Glutamatergic neuron (in vitro differentiated cells): ENCODE measurements at regions not wholly inside any gene's neighbourhood (a gene's known extent, or its start where the extent isn't known, plus 50 kb on each side); places are given as distances from the start of the nearest gene placed in this dataset.

Experiments
- DNase-seq: peaks from one replicate; pipeline ENCODE4 v3.0.0; 2022
- H3K27ac Mint-ChIP-seq: one replicate; pipeline ENCODE4 v1.8.0; 2020; ENCODE audit warnings: mild to moderate bottlenecking, mixed read lengths, inconsistent platforms; ENCODE audit not compliant: unreplicated experiment
- H3K27me3 Mint-ChIP-seq: one replicate; pipeline ENCODE4 v1.8.0; 2020; ENCODE audit warnings: mild to moderate bottlenecking, moderate library complexity, mixed read lengths, inconsistent platforms; ENCODE audit not compliant: unreplicated experiment
- H3K36me3 Mint-ChIP-seq: one replicate; pipeline ENCODE4 v1.8.0; 2020; ENCODE audit warnings: mild to moderate bottlenecking, mixed read lengths, inconsistent platforms; ENCODE audit not compliant: unreplicated experiment
- H3K4me1 Mint-ChIP-seq: one replicate; pipeline ENCODE4 v1.8.0; 2020; ENCODE audit warnings: mild to moderate bottlenecking, low read depth, mixed read lengths, inconsistent platforms; ENCODE audit not compliant: unreplicated experiment
- H3K4me3 Mint-ChIP-seq: one replicate; pipeline ENCODE4 v1.8.0; 2020; ENCODE audit warnings: mild to moderate bottlenecking, mixed read lengths, inconsistent platforms; ENCODE audit not compliant: unreplicated experiment
- H3K9me3 Mint-ChIP-seq: one replicate; pipeline ENCODE4 v1.8.0; 2020; ENCODE audit warnings: mild to moderate bottlenecking, moderate library complexity, mixed read lengths, inconsistent platforms; ENCODE audit not compliant: unreplicated experiment
- TF ChIP-seq, protein P1 (sequence below): fragments of 200-600 bp; sonication (generic); IDR thresholded peaks from one replicate; pipeline ENCODE4 v1.5.0; 2021; ENCODE audit not compliant: partially characterized antibody, unreplicated experiment

- Mint-ChIP-seq H3K36me3 (no peaks in the 10 kb centered on the region), H3K27me3 (peaks cover 6% of the 10 kb centered on the region), H3K9me3 (no peaks in the 10 kb centered on the region), H3K4me3 (no peak overlapping the region), H3K27ac (no peak overlapping the region), H3K4me1 (no peaks in the 10 kb centered on the region)
- no peak for DNase-seq
- TF ChIP-seq, protein P1, sequence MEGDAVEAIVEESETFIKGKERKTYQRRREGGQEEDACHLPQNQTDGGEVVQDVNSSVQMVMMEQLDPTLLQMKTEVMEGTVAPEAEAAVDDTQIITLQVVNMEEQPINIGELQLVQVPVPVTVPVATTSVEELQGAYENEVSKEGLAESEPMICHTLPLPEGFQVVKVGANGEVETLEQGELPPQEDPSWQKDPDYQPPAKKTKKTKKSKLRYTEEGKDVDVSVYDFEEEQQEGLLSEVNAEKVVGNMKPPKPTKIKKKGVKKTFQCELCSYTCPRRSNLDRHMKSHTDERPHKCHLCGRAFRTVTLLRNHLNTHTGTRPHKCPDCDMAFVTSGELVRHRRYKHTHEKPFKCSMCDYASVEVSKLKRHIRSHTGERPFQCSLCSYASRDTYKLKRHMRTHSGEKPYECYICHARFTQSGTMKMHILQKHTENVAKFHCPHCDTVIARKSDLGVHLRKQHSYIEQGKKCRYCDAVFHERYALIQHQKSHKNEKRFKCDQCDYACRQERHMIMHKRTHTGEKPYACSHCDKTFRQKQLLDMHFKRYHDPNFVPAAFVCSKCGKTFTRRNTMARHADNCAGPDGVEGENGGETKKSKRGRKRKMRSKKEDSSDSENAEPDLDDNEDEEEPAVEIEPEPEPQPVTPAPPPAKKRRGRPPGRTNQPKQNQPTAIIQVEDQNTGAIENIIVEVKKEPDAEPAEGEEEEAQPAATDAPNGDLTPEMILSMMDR: no peak
These were observed 166.9 kb downstream of the PTCSC3 start for GRCh38 chr14:36009643-36010042.

DNA sequence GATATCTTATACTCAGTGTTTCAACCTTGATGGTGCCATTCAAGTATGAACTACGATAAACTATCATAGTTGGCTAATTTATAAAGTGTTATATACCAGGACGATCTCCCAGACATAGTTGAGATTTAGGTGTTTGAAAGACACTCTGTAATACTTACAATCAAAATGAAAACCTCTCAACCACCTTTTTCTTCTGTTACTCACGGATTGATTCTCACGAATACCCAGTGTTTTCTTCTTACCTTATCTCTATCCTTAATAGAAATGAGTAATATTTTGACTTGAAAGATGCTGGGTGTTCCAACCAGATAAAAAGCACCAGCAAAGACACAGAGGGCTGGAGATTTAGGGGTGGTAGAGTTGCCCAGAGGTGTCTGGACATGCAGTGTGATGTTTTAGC, 169.9 kb downstream of the PTCSC3 start:
- H3K4me3 Mint-ChIP-seq: no peak overlapping the region
- H3K27me3 Mint-ChIP-seq: peaks cover 6% of the 10 kb centered on the region
- TF ChIP-seq, protein P1: no peak
- DNase-seq: no peak
- no peak overlapping the region for H3K27ac Mint-ChIP-seq
- H3K9me3 Mint-ChIP-seq: no peaks in the 10 kb centered on the region
- H3K36me3 Mint-ChIP-seq: no peaks in the 10 kb centered on the region
- H3K4me1 Mint-ChIP-seq: no peaks in the 10 kb centered on the region

GRCh38 chr14:36005670-36006069, 170.9 kb downstream of the PTCSC3 start:
- TF ChIP-seq, protein P1: no peak
- H3K4me3 Mint-ChIP-seq: no peak overlapping the region

DNA sequence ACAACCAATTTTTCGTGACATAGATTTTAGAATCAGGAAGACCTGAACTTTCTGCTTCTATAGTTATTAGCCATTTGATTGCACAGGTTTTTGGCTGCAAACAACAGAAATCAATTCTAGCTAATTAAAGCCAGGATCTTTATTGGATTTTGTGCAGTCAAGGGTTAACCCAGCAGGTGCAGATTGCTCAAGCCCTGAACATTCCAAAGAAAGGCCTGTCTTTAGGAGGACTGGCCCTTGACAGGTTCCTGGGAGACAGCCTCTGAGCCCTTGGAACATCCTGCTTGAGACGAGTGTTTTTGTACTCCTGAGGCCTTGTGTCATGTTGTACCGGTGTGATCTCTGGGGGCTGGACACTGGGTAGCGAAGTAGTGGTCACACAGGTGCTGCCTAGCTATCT, 174.6 kb downstream of the PTCSC3 start:
- H3K9me3 Mint-ChIP-seq: no peaks in the 10 kb centered on the region
- DNase-seq: no peak
- TF ChIP-seq, protein P1: no peak
- H3K4me3 Mint-ChIP-seq: no peak overlapping the region
- H3K27me3 Mint-ChIP-seq: no peaks in the 10 kb centered on the region
- no peaks in the 10 kb centered on the region for H3K36me3 Mint-ChIP-seq
- H3K27ac Mint-ChIP-seq: no peak overlapping the region
- H3K4me1 Mint-ChIP-seq: peaks cover 1% of the 10 kb centered on the region

More at GRCh38 chr14:36005670-36006069, 170.9 kb downstream of the PTCSC3 start:
- Mint-ChIP-seq H3K27ac (no peak overlapping the region), H3K4me1 (no peaks in the 10 kb centered on the region), H3K27me3 (peaks cover 6% of the 10 kb centered on the region), H3K36me3 (no peaks in the 10 kb centered on the region), H3K9me3 (no peaks in the 10 kb centered on the region)
- no peak for DNase-seq

DNA sequence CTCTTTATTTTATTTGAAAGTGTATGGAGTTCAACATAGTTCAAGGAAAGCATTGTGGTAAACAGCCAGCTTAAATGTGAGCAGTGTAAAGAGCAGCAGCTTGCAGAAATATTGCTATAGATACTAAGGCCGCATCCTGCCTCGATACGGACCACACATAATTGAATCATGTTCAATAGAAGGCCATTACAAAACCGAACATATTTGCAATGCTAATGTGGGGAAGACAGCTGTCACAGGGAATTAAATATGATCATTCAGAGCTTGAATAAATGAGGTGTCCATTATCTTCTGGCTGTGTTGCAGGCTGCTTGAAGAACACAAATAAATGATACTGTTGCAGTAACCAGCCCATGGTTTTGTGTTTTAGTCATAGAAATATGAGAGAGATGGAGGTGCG, 173.2 kb downstream of the BRMS1L start:
- no peaks in the 10 kb centered on the region for H3K36me3 Mint-ChIP-seq
- H3K4me3 Mint-ChIP-seq: peak overlapping the region; percentile 62
- no peak for DNase-seq
- H3K9me3 Mint-ChIP-seq: no peaks in the 10 kb centered on the region
- TF ChIP-seq, protein P1: no peak
- no peaks in the 10 kb centered on the region for H3K27me3 Mint-ChIP-seq
- peaks cover 1% of the 10 kb centered on the region for H3K4me1 Mint-ChIP-seq
- peak overlapping the region; percentile 79 for H3K27ac Mint-ChIP-seq
